WI38 (cell line): ENCODE measurements at regions not wholly inside any gene's neighbourhood (a gene's known extent, or its start where the extent isn't known, plus 50 kb on each side); places are given as distances from the start of the nearest gene placed in this dataset.

Source experiments
- H3K4me3 ChIP-seq: 2 replicates; pipeline ENCODE4 v1.5.1; 2011; ENCODE audit warnings: low read depth, mild to moderate bottlenecking, control low read depth, low read length
- TF ChIP-seq, protein P1 (sequence below): IDR thresholded peaks from 2 replicates; pipeline ENCODE4 v1.5.1; 2012; ENCODE audit warnings: low read depth, mild to moderate bottlenecking, control low read depth, low read length

DNA sequence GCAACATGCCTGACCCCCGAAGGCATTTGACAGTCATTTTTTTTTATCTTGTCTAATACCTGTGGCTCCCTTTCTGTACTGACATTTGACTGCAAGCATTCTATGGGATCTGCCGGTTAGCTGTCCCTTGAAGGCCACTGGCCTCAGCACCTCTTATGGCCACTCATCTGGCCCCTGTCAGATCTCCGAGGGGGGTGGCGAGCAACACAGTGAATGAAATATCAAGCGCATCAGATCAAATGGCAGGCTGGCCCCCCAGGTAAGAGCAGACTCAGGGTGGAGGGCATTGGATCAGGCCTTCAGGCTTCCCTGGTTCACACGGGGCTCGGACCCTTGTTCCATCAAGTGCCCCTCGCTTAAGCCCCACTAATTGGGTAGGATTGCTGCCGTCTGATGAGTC lies 199.6 kb upstream of the MKI67 start:
- TF ChIP-seq, protein P1, sequence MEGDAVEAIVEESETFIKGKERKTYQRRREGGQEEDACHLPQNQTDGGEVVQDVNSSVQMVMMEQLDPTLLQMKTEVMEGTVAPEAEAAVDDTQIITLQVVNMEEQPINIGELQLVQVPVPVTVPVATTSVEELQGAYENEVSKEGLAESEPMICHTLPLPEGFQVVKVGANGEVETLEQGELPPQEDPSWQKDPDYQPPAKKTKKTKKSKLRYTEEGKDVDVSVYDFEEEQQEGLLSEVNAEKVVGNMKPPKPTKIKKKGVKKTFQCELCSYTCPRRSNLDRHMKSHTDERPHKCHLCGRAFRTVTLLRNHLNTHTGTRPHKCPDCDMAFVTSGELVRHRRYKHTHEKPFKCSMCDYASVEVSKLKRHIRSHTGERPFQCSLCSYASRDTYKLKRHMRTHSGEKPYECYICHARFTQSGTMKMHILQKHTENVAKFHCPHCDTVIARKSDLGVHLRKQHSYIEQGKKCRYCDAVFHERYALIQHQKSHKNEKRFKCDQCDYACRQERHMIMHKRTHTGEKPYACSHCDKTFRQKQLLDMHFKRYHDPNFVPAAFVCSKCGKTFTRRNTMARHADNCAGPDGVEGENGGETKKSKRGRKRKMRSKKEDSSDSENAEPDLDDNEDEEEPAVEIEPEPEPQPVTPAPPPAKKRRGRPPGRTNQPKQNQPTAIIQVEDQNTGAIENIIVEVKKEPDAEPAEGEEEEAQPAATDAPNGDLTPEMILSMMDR: no peak
- no peak overlapping the region for H3K4me3 ChIP-seq

DNA sequence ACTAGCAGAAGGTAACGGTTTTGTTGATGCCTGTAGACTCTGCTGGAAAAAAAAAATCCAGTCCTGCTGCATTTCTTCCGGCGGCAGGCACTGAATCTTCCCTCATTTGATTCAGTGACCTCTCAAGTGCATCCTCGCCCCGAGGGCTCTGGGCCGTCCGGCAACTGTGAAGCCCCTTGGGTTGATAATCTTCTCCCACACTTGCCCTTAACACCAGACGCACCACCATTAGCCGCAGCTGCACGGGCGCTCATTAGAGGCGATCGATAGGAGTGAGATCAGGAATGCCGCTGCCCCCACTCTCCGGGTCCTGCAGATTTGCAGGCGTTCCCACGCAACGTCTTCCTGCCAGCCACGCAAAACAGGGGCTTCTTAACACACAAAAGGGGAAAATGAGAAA lies 200.0 kb upstream of the MKI67 start:
- TF ChIP-seq, protein P1: no peak
- no peak overlapping the region for H3K4me3 ChIP-seq

DNA sequence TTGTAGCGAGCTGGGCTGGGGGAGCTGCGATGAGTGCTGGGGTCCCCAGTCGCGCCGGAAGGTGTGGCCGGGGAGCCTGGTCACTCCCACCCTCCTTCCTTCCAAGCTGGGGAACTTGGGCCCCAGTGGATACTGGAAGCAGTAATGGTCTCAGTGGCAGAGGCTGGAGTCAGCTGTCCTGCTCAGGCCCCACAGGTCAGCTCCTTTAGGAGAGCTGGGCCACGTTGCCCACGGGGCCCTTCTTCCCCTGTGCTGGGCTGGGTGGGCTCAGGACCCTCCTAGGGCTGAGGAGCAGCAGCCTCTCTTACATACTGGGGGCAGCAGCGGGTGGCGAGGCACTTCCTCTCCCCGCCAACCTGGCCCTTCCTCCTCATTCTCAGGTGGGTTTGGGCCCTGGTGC lies 200.6 kb upstream of the MKI67 start:
- no peak overlapping the region for H3K4me3 ChIP-seq
- TF ChIP-seq, protein P1: no peak

DNA sequence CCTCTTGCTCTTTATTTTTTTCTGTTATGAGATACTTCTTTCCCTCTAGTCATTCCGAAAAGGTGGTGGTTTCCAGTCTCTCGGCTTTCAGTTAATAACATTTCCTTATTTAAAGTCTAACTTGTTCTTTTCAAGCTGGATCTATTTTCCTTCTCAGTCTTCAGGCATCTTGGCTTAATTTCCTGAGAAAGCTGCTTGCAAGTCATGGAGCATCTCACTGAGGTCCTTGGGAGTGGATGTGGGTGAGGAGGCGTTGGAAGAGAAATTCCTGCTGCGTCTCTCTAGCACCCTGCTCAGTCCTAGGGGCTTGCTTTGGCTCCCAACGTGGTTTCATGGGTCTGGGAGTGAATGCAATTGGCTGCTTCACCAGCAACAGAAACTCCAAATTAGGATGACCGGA lies 210.2 kb upstream of the MKI67 start:
- TF ChIP-seq, protein P1: no peak

DNA sequence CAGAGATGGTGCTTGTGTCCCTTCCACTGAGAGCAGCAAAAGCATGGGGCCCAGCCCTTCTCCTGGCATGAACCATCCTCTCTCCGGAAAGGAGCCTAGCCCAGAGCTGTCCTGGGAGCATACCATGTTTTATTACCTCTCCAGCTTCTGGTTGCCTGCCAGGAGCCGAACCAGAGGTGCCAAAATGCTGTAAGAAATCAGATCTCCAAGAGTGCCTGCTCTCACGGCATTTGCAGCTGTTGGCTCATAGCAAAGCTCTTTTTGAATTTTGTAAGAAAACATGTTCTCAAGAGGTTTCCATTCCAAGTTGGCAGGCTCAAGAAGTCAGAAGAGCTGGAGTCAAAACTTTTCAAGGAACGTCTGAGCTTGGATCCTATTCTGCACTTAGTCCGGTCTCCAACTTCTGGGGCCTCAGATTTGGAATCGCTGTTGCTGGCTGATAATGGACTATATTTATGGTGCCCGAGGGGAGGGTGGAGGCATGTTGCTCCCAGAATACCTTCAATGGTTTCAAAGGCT lies 211.7 kb upstream of the MKI67 start:
- H3K4me3 ChIP-seq: no peak overlapping the region
- TF ChIP-seq, protein P1: no peak

More for the DNA sequence above, 210.2 kb upstream of the MKI67 start:
- H3K4me3 ChIP-seq: no peak overlapping the region

DNA sequence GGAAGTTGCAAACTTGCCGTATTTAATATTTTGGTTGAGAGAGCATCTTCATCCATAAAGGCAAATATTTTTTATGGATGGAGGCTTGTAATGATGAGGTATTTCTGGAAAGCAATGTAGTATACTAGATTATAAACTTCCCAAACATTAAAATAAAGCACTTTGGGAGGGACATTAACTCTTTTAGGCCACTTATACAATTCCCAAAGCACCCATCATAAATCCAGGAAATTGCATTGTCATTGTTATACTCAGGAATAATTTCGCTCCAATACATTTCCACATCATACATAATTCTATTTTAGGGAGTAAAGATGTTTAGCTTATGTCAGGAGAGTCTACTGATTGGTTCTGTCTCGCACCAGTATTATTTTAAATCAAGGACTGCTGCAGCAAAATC lies 212.7 kb upstream of the MKI67 start:
- no peak overlapping the region for H3K4me3 ChIP-seq
- TF ChIP-seq, protein P1: no peak

DNA sequence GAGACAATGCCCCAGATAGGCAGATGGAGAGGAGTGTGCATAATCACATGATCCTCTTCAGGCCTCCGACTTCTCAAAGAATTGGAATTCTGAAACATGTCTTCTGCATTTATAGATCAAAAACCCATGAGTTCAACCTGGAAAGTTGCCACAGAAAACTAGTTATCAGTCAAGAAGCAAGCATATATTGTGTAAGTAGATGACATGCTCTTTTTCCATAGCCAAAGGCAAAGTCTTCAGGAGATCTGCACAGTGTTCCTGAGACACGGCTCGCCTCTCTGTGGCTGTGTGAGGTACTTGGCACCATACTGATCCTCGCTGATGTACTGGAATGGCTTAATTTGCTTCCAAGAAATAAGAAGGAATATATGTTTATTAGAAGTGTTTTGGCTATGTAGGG lies 213.5 kb upstream of the MKI67 start:
- H3K4me3 ChIP-seq: no peak overlapping the region
- TF ChIP-seq, protein P1: no peak
